ENCODE measurements at regions not wholly inside any gene's neighbourhood (a gene's known extent, or its start where the extent isn't known, plus 50 kb on each side); places are given as distances from the start of the nearest gene placed in this dataset.

DNA sequence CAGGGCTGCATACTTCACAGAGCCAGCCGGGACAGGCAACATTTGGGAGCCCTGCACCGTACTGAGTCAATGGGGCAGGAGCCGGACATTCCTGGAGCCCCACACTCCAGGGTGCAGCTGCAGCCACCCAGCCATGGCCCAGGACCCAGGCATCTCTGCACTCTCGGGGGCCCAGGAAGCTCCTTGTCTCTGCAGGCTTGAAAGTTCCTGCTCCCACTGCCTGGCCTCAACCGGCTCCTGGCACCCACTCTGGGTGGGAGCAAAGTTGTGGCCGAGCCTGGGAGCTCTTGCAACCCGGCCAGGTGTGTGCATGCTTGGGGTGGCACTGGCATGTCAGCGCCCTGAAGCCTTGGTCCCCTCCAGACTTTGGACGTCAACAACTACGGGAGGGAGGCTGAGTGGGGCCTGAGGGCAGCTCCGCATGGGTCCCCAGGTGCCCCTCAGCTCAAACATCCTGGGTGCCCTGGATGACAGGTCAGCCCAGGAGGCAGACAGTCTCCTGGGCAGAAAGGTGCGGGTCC, 833.5 kb upstream of the CADM2 start:
- ATAC-seq: no peak
- 80 to 92% methylated on average over 12 of the region's 12 CpGs for WGBS, 2 donors
- intact Hi-C loops (cut with DNase I): no loop called here
- TF ChIP-seq, protein P1, sequence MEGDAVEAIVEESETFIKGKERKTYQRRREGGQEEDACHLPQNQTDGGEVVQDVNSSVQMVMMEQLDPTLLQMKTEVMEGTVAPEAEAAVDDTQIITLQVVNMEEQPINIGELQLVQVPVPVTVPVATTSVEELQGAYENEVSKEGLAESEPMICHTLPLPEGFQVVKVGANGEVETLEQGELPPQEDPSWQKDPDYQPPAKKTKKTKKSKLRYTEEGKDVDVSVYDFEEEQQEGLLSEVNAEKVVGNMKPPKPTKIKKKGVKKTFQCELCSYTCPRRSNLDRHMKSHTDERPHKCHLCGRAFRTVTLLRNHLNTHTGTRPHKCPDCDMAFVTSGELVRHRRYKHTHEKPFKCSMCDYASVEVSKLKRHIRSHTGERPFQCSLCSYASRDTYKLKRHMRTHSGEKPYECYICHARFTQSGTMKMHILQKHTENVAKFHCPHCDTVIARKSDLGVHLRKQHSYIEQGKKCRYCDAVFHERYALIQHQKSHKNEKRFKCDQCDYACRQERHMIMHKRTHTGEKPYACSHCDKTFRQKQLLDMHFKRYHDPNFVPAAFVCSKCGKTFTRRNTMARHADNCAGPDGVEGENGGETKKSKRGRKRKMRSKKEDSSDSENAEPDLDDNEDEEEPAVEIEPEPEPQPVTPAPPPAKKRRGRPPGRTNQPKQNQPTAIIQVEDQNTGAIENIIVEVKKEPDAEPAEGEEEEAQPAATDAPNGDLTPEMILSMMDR (IDR thresholded peaks at IDR 0.05): no peak
- no peak overlapping the region for H3K4me3 ChIP-seq
- no peak overlapping the region for H3K27ac ChIP-seq
- FAIRE-seq: no peak
- H3K27me3 ChIP-seq: no peaks in the 10 kb centered on the region
- no peaks in the 10 kb centered on the region for H3K36me3 ChIP-seq
- no peaks in the 10 kb centered on the region for H3K4me1 ChIP-seq
- H3K9me3 ChIP-seq: peaks cover 0 to 4% (median 0%) of the 10 kb centered on the region in 4 donors
- DNase-seq: peak in 2 of 6 donors; percentile 8 to 63

DNA sequence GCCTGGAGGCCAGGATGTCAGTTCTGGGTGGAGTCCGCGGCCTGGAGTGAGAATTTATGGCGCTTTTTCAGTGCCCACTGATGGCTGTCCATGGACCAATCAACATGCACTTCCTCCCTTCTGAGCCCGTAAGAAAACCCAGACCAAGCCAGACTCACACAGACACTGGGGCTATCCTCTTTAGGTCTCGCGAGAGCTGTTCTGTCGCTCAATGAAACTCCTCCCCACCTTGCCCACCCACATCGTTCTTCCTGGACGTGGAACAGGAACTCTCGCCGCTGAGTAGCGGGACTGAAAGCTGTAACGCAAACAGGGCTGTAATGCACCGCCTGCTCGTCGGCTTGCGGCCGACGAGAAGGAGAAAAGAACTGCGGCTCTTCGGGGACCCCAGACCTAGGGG, 833.0 kb upstream of the CADM2 start:
- H3K36me3 ChIP-seq: no peaks in the 10 kb centered on the region
- no peak for ATAC-seq
- H3K4me3 ChIP-seq: no peak overlapping the region
- WGBS, 2 donors: 89 to 92% methylated on average over 21 of the region's 21 CpGs
- no peaks in the 10 kb centered on the region for H3K27me3 ChIP-seq
- no peak for FAIRE-seq
- no peaks in the 10 kb centered on the region for H3K4me1 ChIP-seq
- H3K27ac ChIP-seq: no peak overlapping the region
- TF ChIP-seq, protein P1 (IDR thresholded peaks at IDR 0.05): no peak
- peak in 2 of 6 donors; percentile 11 to 29 for DNase-seq
- H3K9me3 ChIP-seq: peaks cover 0 to 4% (median 0%) of the 10 kb centered on the region in 4 donors
- intact Hi-C loops (cut with DNase I): no loop called here

DNA sequence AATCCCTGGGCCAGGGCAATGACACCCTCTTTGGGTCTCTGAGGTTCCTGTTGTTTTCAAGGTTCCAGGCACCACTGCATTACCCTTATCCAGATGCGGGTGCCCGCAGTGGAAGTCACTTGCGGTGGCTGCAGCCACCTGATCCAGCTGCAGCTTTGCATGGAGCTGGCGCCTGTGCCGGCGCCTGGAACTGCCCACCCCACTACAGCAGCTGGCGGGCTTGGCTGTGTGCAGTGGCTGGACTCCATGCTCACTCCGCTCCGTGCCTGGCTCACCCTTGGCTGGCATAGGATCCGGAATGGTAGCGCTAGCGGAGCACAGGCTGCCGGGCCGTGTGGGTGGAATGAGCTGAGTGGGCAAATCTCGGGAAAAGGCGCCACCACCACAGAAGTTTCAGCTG, 832.6 kb upstream of the CADM2 start:
- no peaks in the 10 kb centered on the region for H3K36me3 ChIP-seq
- H3K4me1 ChIP-seq: no peaks in the 10 kb centered on the region
- no peaks in the 10 kb centered on the region for H3K27me3 ChIP-seq
- no peak for ATAC-seq
- intact Hi-C loops (cut with DNase I): no loop called here
- H3K27ac ChIP-seq: no peak overlapping the region
- no peak for FAIRE-seq
- TF ChIP-seq, protein P1 (IDR thresholded peaks at IDR 0.05): no peak
- 90 to 96% methylated on average over 16 of the region's 16 CpGs for WGBS, 2 donors
- peak in 2 of 6 donors; percentile 9 to 39 for DNase-seq
- H3K9me3 ChIP-seq: peaks cover 0 to 4% (median 0%) of the 10 kb centered on the region in 4 donors
- no peak overlapping the region for H3K4me3 ChIP-seq

DNA sequence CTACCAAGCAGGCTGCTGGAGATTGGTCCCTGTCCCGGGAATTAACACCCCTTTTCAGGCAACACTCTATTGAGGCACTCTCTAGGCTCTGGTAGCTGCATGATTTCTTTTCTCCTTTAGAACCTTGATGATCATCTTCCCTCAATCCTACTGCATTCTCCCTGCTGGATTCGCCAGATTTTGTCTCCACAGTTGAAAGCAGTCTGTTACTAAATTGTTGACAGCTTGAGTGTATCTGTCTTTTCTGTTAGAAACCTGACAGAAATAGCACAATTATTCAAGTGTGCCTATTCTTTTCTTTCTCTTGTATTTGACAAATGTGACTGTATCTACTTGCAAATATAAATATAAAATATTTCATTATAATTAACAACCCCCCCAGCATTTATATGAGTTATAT, 830.8 kb upstream of the CADM2 start:
- 46 to 55% methylated on average over 2 of the region's 2 CpGs for WGBS, 2 donors
- TF ChIP-seq, protein P1 (IDR thresholded peaks at IDR 0.05): no peak
- no peaks in the 10 kb centered on the region for H3K27me3 ChIP-seq
- FAIRE-seq: no peak
- ATAC-seq: no peak
- DNase-seq: no peak
- no peaks in the 10 kb centered on the region for H3K36me3 ChIP-seq
- H3K9me3 ChIP-seq: no peaks in the 10 kb centered on the region
- no peak overlapping the region for H3K27ac ChIP-seq
- no peaks in the 10 kb centered on the region for H3K4me1 ChIP-seq
- H3K4me3 ChIP-seq: no peak overlapping the region
- intact Hi-C loops (cut with DNase I): no loop called here

DNA sequence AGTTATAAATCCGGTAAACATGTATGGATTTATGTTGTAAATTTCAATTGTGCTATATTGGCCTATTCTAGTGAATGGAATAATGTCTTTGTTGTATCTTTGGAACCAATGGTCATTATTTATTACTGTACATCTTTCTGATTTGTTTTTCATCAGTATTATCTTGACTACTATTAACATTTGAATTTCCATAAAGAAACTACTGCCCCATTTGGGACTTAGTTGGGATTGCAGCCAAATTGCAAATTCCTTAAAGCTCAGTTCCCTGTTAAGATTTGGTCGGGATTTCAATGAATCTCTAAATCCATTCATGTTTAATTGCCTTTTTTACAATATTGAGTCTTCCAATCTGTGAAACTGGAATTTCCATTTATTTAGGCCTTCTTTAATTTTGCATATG, 822.4 kb upstream of the CADM2 start:
- TF ChIP-seq, protein P1 (IDR thresholded peaks at IDR 0.05): no peak
- Histone ChIP-seq H3K4me1 (no peaks in the 10 kb centered on the region), H3K9me3 (no peaks in the 10 kb centered on the region), H3K27me3 (no peaks in the 10 kb centered on the region), H3K36me3 (no peaks in the 10 kb centered on the region), H3K27ac (no peak overlapping the region), H3K4me3 (no peak overlapping the region)
- 44 to 67% methylated on average over 2 of the region's 2 CpGs for WGBS, 2 donors
- intact Hi-C loops (cut with DNase I): no loop called here
- DNase-seq (no peak), ATAC-seq (no peak), FAIRE-seq (no peak)

Measured in pancreas (tissue), 10 donors.